ENCODE measurements at regions not wholly inside any gene's neighbourhood (a gene's known extent, or its start where the extent isn't known, plus 50 kb on each side); places are given as distances from the start of the nearest gene placed in this dataset.

DNA sequence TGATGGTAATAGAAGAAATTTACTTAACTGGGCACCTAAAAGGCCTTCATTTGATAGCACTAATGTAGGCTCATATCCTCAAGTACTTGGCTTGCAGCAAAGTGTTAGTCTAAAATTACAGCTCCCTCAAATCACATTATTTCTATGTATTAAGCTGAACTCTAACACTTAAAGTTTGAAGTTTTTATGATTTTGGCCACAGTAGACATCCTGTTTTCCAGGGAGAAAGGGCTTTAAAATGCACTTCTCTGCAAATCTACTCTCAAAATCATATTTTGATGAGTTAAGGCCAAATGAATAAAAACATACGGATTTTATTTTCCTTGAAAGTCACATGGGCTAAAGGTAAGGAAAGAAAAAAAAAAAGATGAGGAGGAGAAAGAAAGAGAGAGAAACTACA, 575.5 kb downstream of the PLPP3 start:
- TF ChIP-seq, protein P1, sequence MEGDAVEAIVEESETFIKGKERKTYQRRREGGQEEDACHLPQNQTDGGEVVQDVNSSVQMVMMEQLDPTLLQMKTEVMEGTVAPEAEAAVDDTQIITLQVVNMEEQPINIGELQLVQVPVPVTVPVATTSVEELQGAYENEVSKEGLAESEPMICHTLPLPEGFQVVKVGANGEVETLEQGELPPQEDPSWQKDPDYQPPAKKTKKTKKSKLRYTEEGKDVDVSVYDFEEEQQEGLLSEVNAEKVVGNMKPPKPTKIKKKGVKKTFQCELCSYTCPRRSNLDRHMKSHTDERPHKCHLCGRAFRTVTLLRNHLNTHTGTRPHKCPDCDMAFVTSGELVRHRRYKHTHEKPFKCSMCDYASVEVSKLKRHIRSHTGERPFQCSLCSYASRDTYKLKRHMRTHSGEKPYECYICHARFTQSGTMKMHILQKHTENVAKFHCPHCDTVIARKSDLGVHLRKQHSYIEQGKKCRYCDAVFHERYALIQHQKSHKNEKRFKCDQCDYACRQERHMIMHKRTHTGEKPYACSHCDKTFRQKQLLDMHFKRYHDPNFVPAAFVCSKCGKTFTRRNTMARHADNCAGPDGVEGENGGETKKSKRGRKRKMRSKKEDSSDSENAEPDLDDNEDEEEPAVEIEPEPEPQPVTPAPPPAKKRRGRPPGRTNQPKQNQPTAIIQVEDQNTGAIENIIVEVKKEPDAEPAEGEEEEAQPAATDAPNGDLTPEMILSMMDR (IDR thresholded peaks at IDR 0.05): no peak
- TF ChIP-seq ZFX (IDR thresholded peaks at IDR 0.05; ENCODE audit: borderline replicate concordance): no peak

All from 22Rv1 (cell line).